SK-N-SH (cell line): ENCODE measurements at regions not wholly inside any gene's neighbourhood (a gene's known extent, or its start where the extent isn't known, plus 50 kb on each side); places are given as distances from the start of the nearest gene placed in this dataset.

Source experiments
- CTCF ChIA-PET: fragments of 300-600, 350-600 bp; formaldehyde crosslinking; extraction: SDS; loops from one replicate; lab custom pipeline; 2021; lab: Yijun Ruan, JAX
- POLR2A ChIA-PET: fragments of 350-600 bp; sonication (Branson Sonifier 250); formaldehyde crosslinking; extraction: SDS; loops from one replicate; lab custom pipeline; 2020; ENCODE audit warnings: antibody characterized with exemption, inconsistent platforms; lab: Yijun Ruan, JAX
- DNase-seq: peaks from one replicate; pipeline ENCODE4 v3.0.0; 2012
- H2AFZ ChIP-seq: fragments of 200-600 bp; sonication (generic); 2 replicates; pipeline ENCODE4 v1.8.1; 2016; ENCODE audit warnings: antibody characterized with exemption, mild to moderate bottlenecking, low read depth
- H3F3A ChIP-seq: fragments of 200-600 bp; sonication (generic); replicated peaks from 2 replicates; pipeline ENCODE3; 2016; ENCODE audit warnings: antibody characterized with exemption, mild to moderate bottlenecking; ENCODE audit not compliant: insufficient read depth
- H3K27ac ChIP-seq, 2 experiments: fragments of 200-500 bp in 1 of 2; fragments of 200-600 bp in 1 of 2; sonication (Bioruptor generic) in 1 of 2; sonication (generic), shearing (Covaris generic) in 1 of 2; 2 replicates each; pipeline versions ENCODE4 v1.5.1 to v1.6.1; 2014 to 2016; ENCODE audit warnings: low read depth in 2 of 2, inconsistent platforms in 1 of 2, low read length in 1 of 2, mild to moderate bottlenecking in 1 of 2, mixed read lengths in 1 of 2
- H3K27me3 ChIP-seq: fragments of 200-600 bp; sonication (generic), shearing (Covaris generic); 2 replicates; pipeline ENCODE4 v1.6.1; 2016; ENCODE audit warnings: mixed run types; ENCODE audit not compliant: insufficient read depth
- H3K36me3 ChIP-seq, 2 experiments: fragments of 200-500 bp in 1 of 2; fragments of 200-600 bp in 1 of 2; sonication (Bioruptor generic) in 1 of 2; sonication (generic) in 1 of 2; replicated peaks in 1 of 2; 2 replicates each; pipeline versions ENCODE3 to v1.5.1; 2014 to 2016; ENCODE audit warnings: low read length in 1 of 2, mild to moderate bottlenecking in 1 of 2; ENCODE audit not compliant: insufficient read depth in 2 of 2, control insufficient read depth in 1 of 2
- H3K4me1 ChIP-seq, 2 experiments: fragments of 200-500 bp in 1 of 2; fragments of 200-600 bp in 1 of 2; sonication (Bioruptor generic) in 1 of 2; sonication (generic), shearing (Covaris generic) in 1 of 2; 2 replicates each; pipeline versions ENCODE4 v1.5.1 to v1.6.1; 2014 to 2016; ENCODE audit warnings: low read depth in 1 of 2, low read length in 1 of 2, mixed run types in 1 of 2; ENCODE audit not compliant: insufficient read depth in 2 of 2, control insufficient read depth in 1 of 2
- H3K4me2 ChIP-seq: fragments of 200-600 bp; sonication (generic), shearing (Covaris generic); 2 replicates; pipeline ENCODE4 v1.6.1; 2017; ENCODE audit warnings: mixed run types
- H3K4me3 ChIP-seq, 2 experiments: fragments of 200-500 bp in 1 of 2; fragments of 200-600 bp in 1 of 2; sonication (Bioruptor generic) in 1 of 2; sonication (generic), shearing (Covaris generic) in 1 of 2; 2 replicates each; pipeline versions ENCODE4 v1.5.1 to v1.8.1; 2014 to 2016; ENCODE audit warnings: low read depth in 2 of 2, inconsistent platforms in 1 of 2, low read length in 1 of 2, mild to moderate bottlenecking in 1 of 2, mixed read lengths in 1 of 2, moderate library complexity in 1 of 2
- H3K79me2 ChIP-seq: fragments of 200-600 bp; sonication (generic); 2 replicates; pipeline ENCODE4 v1.8.1; 2017; ENCODE audit warnings: mild to moderate bottlenecking; ENCODE audit not compliant: insufficient read depth
- H3K9ac ChIP-seq: fragments of 200-600 bp; sonication (generic); 2 replicates; pipeline ENCODE4 v1.6.1; 2017; ENCODE audit warnings: mixed run types
- H3K9me2 ChIP-seq: fragments of 200-600 bp; sonication (generic); 2 replicates; pipeline ENCODE4 v1.6.1; 2017; ENCODE audit warnings: mixed run types
- H3K9me3 ChIP-seq: fragments of 200-600 bp; sonication (generic); 2 replicates; pipeline ENCODE4 v1.6.1; 2017; ENCODE audit warnings: mixed run types, mild to moderate bottlenecking, moderate library complexity
- H4K20me1 ChIP-seq: fragments of 200-600 bp; sonication (generic); 2 replicates; pipeline ENCODE4 v1.6.1; 2017; ENCODE audit warnings: mild to moderate bottlenecking, mixed run types; ENCODE audit not compliant: insufficient read depth
- CTCF ChIP-seq: fragments of 200-600 bp; sonication (generic); IDR thresholded peaks from 2 replicates; pipeline ENCODE4 v1.6.1; 2017; ENCODE audit warnings: antibody characterized with exemption, mild to moderate bottlenecking, moderate library complexity
- EP300 ChIP-seq, 2 experiments: IDR thresholded peaks; 2 replicates each; pipeline versions ENCODE4 v1.4.0 to v1.6.1; 2012; ENCODE audit warnings: borderline replicate concordance in 1 of 2, low read depth in 1 of 2, low read length in 1 of 2
- FOXM1 ChIP-seq: IDR thresholded peaks from 2 replicates; pipeline ENCODE4 v1.4.0; 2012; ENCODE audit warnings: low read depth, mild to moderate bottlenecking
- GABPA ChIP-seq: IDR thresholded peaks from 2 replicates; pipeline ENCODE4 v1.4.0; 2012; ENCODE audit warnings: low read depth, mild to moderate bottlenecking
- MAX ChIP-seq: IDR thresholded peaks from 2 replicates; pipeline ENCODE4 v1.4.0; 2012; ENCODE audit warnings: low read depth
- NFIC ChIP-seq: IDR thresholded peaks from 2 replicates; pipeline ENCODE4 v1.4.0; 2012; ENCODE audit warnings: borderline replicate concordance
- POLR2AphosphoS5 ChIP-seq: IDR thresholded peaks from 2 replicates; pipeline ENCODE4 v1.6.1; 2012; ENCODE audit warnings: low read depth, low read length
- TAF1 ChIP-seq: IDR thresholded peaks from 2 replicates; pipeline ENCODE4 v1.6.1; 2012; ENCODE audit warnings: low read depth, mild to moderate bottlenecking, low read length, moderate library complexity, borderline replicate concordance
- TCF12 ChIP-seq: IDR thresholded peaks from 2 replicates; pipeline ENCODE4 v1.4.0; 2012
- USF1 ChIP-seq: IDR thresholded peaks from 2 replicates; pipeline ENCODE4 v1.4.0; 2012; ENCODE audit warnings: low read depth, borderline replicate concordance
- ZBTB33 ChIP-seq: IDR thresholded peaks from 2 replicates; pipeline ENCODE4 v1.4.0; 2012; ENCODE audit warnings: low read depth, borderline replicate concordance
- WGBS: methylation state at CpG from one replicate; pipeline ENCODE4 v1.1.6; 2017; ENCODE audit warnings: low lambda C conversion rate; 5-methylcytosine and 5-hydroxymethylcytosine counted together

- 0% methylated on average over 1 of the region's 1 CpG for WGBS
These were observed 315.5 kb downstream of the IRX1 start for GRCh38 chr5:3911111-3911510.

More at GRCh38 chr5:3911111-3911510, 315.5 kb downstream of the IRX1 start:
- TF ChIP-seq TAF1 (no peak), MAX (no peak), ZBTB33 (no peak), EP300 (IDR thresholded peaks at IDR 0.05; ENCODE audit: borderline replicate concordance in 1 of 2, low read depth in 1 of 2, low read length in 1 of 2) (no peak), NFIC (no peak), GABPA (no peak), CTCF (no peak), FOXM1 (no peak), TCF12 (no peak), POLR2AphosphoS5 (no peak), USF1 (no peak)
- Histone ChIP-seq H3F3A (no peaks in the 10 kb centered on the region), H3K27me3 (no peaks in the 10 kb centered on the region), H4K20me1 (no peaks in the 10 kb centered on the region), H3K27ac (no peak overlapping the region), H3K4me1 (no peaks in the 10 kb centered on the region), H3K9me3 (no peaks in the 10 kb centered on the region), H3K9me2 (no peaks in the 10 kb centered on the region), H3K9ac (no peak overlapping the region), H3K4me3 (no peak overlapping the region), H2AFZ (no peak overlapping the region), H3K79me2 (no peaks in the 10 kb centered on the region), H3K36me3 (no peaks in the 10 kb centered on the region), H3K4me2 (no peak overlapping the region)
- ChIA-PET CTCF (no interaction called here), POLR2A (no interaction called here)
- no peak for DNase-seq
